ENCODE measurements at regions not wholly inside any gene's neighbourhood (a gene's known extent, or its start where the extent isn't known, plus 50 kb on each side); places are given as distances from the start of the nearest gene placed in this dataset.

GRCh38 chr18:35810520-35810919 is 162.0 kb upstream of the RMP24 start (continued):
- TF ChIP-seq, protein P1, sequence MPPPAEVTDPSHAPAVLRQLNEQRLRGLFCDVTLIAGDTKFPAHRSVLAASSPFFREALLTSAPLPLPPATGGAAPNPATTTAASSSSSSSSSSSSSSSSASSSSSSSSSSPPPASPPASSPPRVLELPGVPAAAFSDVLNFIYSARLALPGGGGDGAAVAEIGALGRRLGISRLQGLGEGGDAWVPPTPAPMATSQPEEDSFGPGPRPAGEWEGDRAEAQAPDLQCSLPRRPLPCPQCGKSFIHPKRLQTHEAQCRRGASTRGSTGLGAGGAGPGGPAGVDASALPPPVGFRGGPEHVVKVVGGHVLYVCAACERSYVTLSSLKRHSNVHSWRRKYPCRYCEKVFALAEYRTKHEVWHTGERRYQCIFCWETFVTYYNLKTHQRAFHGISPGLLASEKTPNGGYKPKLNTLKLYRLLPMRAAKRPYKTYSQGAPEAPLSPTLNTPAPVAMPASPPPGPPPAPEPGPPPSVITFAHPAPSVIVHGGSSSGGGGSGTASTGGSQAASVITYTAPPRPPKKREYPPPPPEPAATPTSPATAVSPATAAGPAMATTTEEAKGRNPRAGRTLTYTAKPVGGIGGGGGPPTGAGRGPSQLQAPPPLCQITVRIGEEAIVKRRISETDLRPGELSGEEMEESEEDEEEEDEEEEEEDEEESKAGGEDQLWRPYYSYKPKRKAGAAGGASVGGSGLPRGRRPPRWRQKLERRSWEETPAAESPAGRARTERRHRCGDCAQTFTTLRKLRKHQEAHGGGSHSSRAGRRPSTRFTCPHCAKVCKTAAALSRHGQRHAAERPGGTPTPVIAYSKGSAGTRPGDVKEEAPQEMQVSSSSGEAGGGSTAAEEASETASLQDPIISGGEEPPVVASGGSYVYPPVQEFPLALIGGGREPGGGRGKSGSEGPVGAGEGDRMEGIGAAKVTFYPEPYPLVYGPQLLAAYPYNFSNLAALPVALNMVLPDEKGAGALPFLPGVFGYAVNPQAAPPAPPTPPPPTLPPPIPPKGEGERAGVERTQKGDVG (CRISPR knock-in tag; IDR thresholded peaks at IDR 0.05), result no peak
- TF ChIP-seq RAD21 (IDR thresholded peaks at IDR 0.05; ENCODE audit: insufficient read depth, low read depth, low read length), result no peak
- no peak for TF ChIP-seq SMAD1 (IDR thresholded peaks at IDR 0.05; ENCODE audit: low read depth, partially characterized antibody)
- TF ChIP-seq NRF1 (conservative IDR thresholded peaks at IDR 0.05; ENCODE audit: low read depth, low read length), result no peak
- TF ChIP-seq RCOR1 (conservative IDR thresholded peaks at IDR 0.05; ENCODE audit: low read depth, low read length), result no peak
- TF ChIP-seq ZBTB40 (IDR thresholded peaks at IDR 0.05; ENCODE audit: borderline replicate concordance), result no peak
- no peak for TF ChIP-seq TARDBP (IDR thresholded peaks at IDR 0.05; ENCODE audit: borderline replicate concordance)
- TF ChIP-seq POLR2AphosphoS5 (IDR thresholded peaks at IDR 0.05; ENCODE audit: low read length), result no peak
- TF ChIP-seq SREBF1 (IDR thresholded peaks at IDR 0.05; ENCODE audit: low read length), result no peak
